Fibroblast of the aortic adventitia (primary cell): ENCODE measurements at regions not wholly inside any gene's neighbourhood (a gene's known extent, or its start where the extent isn't known, plus 50 kb on each side); places are given as distances from the start of the nearest gene placed in this dataset.

Experiments
- DNase-seq: peaks from one replicate; pipeline ENCODE4 v3.0.0-alpha.2; 2010; ENCODE audit warnings: low read depth
- H3K4me3 ChIP-seq: 2 replicates; pipeline ENCODE4 v1.5.1; 2011; ENCODE audit warnings: low read depth, mild to moderate bottlenecking, control low read depth, low read length, moderate library complexity
- CTCF ChIP-seq: IDR thresholded peaks from 2 replicates; pipeline ENCODE4 v1.5.1; 2011; ENCODE audit warnings: mild to moderate bottlenecking, low read length, control low read depth, inconsistent platforms; ENCODE audit not compliant: insufficient read depth

- H3K4me3 ChIP-seq, result no peak overlapping the region
- DNase-seq, result no peak
- no peak for TF ChIP-seq CTCF
These were observed 61.6 kb upstream of the ACAN start for GRCh38 chr15:88741671-88742070.

- TF ChIP-seq CTCF, result no peak
- H3K4me3 ChIP-seq, result no peak overlapping the region
- no peak for DNase-seq
These were observed 61.1 kb upstream of the ACAN start for GRCh38 chr15:88742161-88742560.

GRCh38 chr15:88744548-88745020 is 58.7 kb upstream of the ACAN start:
- TF ChIP-seq CTCF, result no peak
- no peak overlapping the region for H3K4me3 ChIP-seq
- DNase-seq, result no peak

DNA sequence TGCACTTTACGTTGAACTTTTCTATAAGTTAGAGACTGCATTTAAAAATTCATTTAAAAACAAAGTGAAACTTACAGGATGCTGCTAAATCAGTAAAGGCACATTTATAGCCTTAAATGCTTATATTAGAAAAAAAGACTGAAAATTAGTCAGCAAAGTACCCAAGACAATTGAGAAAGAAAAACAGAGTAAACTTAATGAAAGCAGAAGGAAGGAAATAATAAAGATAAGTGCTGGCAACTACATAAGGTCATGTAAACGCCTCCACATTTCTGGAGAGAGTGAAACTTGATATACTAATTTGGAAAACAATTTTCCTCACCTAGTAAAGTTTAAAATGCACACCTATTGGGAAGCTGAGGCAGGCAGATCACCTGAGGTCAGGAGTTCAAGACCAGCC is 58.2 kb upstream of the ACAN start:
- peak; percentile 14 for DNase-seq
- no peak overlapping the region for H3K4me3 ChIP-seq
- TF ChIP-seq CTCF, result no peak

- no peak for TF ChIP-seq CTCF
- peak; percentile 60 for DNase-seq
- H3K4me3 ChIP-seq, result no peak overlapping the region
These were observed 57.5 kb upstream of the ACAN start for GRCh38 chr15:88745696-88746095.

- H3K4me3 ChIP-seq, result no peak overlapping the region
- no peak for TF ChIP-seq CTCF
- no peak for DNase-seq
These were observed 56.8 kb upstream of the ACAN start for GRCh38 chr15:88746451-88746850.

- no peak for TF ChIP-seq CTCF
- no peak for DNase-seq
- H3K4me3 ChIP-seq, result no peak overlapping the region
These were observed 56.1 kb upstream of the ACAN start for GRCh38 chr15:88747111-88747510.
